K562 (cell line): ENCODE measurements at regions not wholly inside any gene's neighbourhood (a gene's known extent, or its start where the extent isn't known, plus 50 kb on each side); places are given as distances from the start of the nearest gene placed in this dataset.

Experiments
- ATAC-seq: fragments of 200-7000 bp; cut with Tn5 transposase; 3 replicates; pipeline ENCODE4 v1.9.1; 2020; ENCODE audit warnings: moderate library complexity
- BruUV-seq: library from RNA; stranded (reverse); fragments of 400-500 nt; replicated peaks from 2 replicates; lab custom pipeline; 2021; lab: Mats Ljungman, UMichigan
- CTCF ChIA-PET: fragments of 300-600 bp; formaldehyde crosslinking; extraction: SDS; loops from one replicate; lab custom pipeline; 2021; ENCODE audit warnings: low intra/inter-chr PET ratio; lab: Yijun Ruan, JAX
- POLR2A ChIA-PET: fragments of 300-600, 350-650 bp; sonication (Branson Sonifier 250); formaldehyde crosslinking; extraction: SDS; loops from one replicate; lab custom pipeline; 2021; ENCODE audit warnings: antibody characterized with exemption, inconsistent platforms; lab: Yijun Ruan, JAX
- DNase-seq, 4 experiments: peaks; one replicate each; pipeline versions ENCODE4 v3.0.0 to v3.0.0-alpha.2; 2011 to 2018; ENCODE audit warnings: low spot score in 3 of 4, mixed read lengths in 3 of 4; ENCODE audit errors: extremely low read depth in 1 of 4
- FAIRE-seq: peaks from 2 replicates; lab custom pipeline; 2011; peaks lifted over from hg19 to GRCh38; lab: Jason Lieb, UNC
- H2AFZ ChIP-seq: 2 replicates; pipeline ENCODE4 v1.6.0; 2011; ENCODE audit warnings: low read depth, low read length, control low read depth, inconsistent platforms
- H3K27ac ChIP-seq: fragments of 200-600 bp; 3 replicates; pipeline ENCODE4 v1.8.0; 2011; ENCODE audit warnings: low read depth, mild to moderate bottlenecking, control low read depth, inconsistent platforms, low read length, moderate library complexity, mixed read lengths; ENCODE audit errors: extremely low read depth
- H3K27me3 ChIP-seq, 2 experiments: fragments of 300-600 bp in 1 of 2; 2 replicates in 1 of 2; 3 replicates in 1 of 2; pipeline versions ENCODE4 v1.6.0 to v1.8.0; 2011; ENCODE audit warnings: inconsistent platforms in 2 of 2, low read length in 2 of 2, mild to moderate bottlenecking in 1 of 2, mixed read lengths in 1 of 2, moderate library complexity in 1 of 2; ENCODE audit not compliant: control insufficient read depth in 2 of 2, insufficient read depth in 2 of 2
- H3K36me3 ChIP-seq: fragments of 300-600 bp; 3 replicates; pipeline ENCODE4 v1.8.0; 2011; ENCODE audit warnings: mild to moderate bottlenecking, low read length, inconsistent platforms; ENCODE audit not compliant: control insufficient read depth, insufficient read depth
- H3K4me1 ChIP-seq, 2 experiments: fragments of 200-600 bp in 1 of 2; replicated peaks in 1 of 2; 2 replicates in 1 of 2; 3 replicates in 1 of 2; pipeline versions ENCODE4 v1.5.1 to v1.8.0; 2011; ENCODE audit warnings: inconsistent platforms in 2 of 2, low read length in 2 of 2, mild to moderate bottlenecking in 1 of 2, mixed read lengths in 1 of 2, moderate library complexity in 1 of 2; ENCODE audit not compliant: control insufficient read depth in 2 of 2, insufficient read depth in 2 of 2
- H3K4me2 ChIP-seq: 2 replicates; pipeline ENCODE4 v1.6.1; 2011; ENCODE audit warnings: low read length, control low read depth, inconsistent platforms, mixed read lengths; ENCODE audit not compliant: insufficient read depth
- H3K4me3 ChIP-seq: fragments of 200-600 bp; sonication (generic), shearing (Covaris generic); 2 replicates; pipeline ENCODE4 v1.5.1; 2016; ENCODE audit warnings: control low read depth, inconsistent platforms
- H3K79me2 ChIP-seq: fragments of 200-600 bp; 3 replicates; pipeline ENCODE4 v1.8.0; 2011; ENCODE audit warnings: low read length, inconsistent platforms; ENCODE audit not compliant: control insufficient read depth, insufficient read depth
- H3K9ac ChIP-seq, 2 experiments: 2 replicates each; pipeline versions ENCODE4 v1.6.0 to v1.6.1; 2011; ENCODE audit warnings: low read depth in 2 of 2, low read length in 2 of 2, control low read depth in 1 of 2, inconsistent platforms in 1 of 2, mild to moderate bottlenecking in 1 of 2, mixed read lengths in 1 of 2; ENCODE audit not compliant: insufficient read depth in 1 of 2
- H3K9me1 ChIP-seq: one replicate; pipeline ENCODE4 v1.6.0; 2011; ENCODE audit warnings: inconsistent platforms, mild to moderate bottlenecking, low read length, moderate library complexity; ENCODE audit not compliant: control insufficient read depth, insufficient read depth
- H3K9me3 ChIP-seq: replicated peaks from 2 replicates; pipeline ENCODE4 v1.5.1; 2011; ENCODE audit warnings: low read depth, low read length, inconsistent platforms; ENCODE audit not compliant: control insufficient read depth, insufficient read depth
- H4K20me1 ChIP-seq: replicated peaks from 2 replicates; pipeline ENCODE4 v1.6.1; 2011; ENCODE audit warnings: low read length, inconsistent platforms, mixed read lengths; ENCODE audit not compliant: control insufficient read depth, insufficient read depth
- CLOCK ChIP-seq: fragments of 250-450 bp; sonication (Bioruptor Pico); IDR thresholded peaks from 2 replicates; pipeline ENCODE4 v1.4.0; 2020; ENCODE audit warnings: mild to moderate bottlenecking, moderate library complexity, borderline replicate concordance
- ELF1 ChIP-seq: fragments of 200-800 bp; sonication (Bioruptor generic); IDR thresholded peaks from 2 replicates; pipeline ENCODE4 v1.6.1; 2016; ENCODE audit warnings: missing genetic modification characterization, missing compliant biosample characterization
- GATAD2B ChIP-seq: fragments of 450-650 bp; IDR thresholded peaks from 2 replicates; pipeline ENCODE4 v1.6.1; 2017; ENCODE audit warnings: mild to moderate bottlenecking, borderline replicate concordance
- KLF6 ChIP-seq: fragments of 250-450 bp; sonication (Bioruptor Pico); IDR thresholded peaks from 2 replicates; pipeline ENCODE4 v1.4.0; 2020; ENCODE audit warnings: mild to moderate bottlenecking, moderate library complexity, borderline replicate concordance
- NR0B1 ChIP-seq: fragments of 450-650 bp; IDR thresholded peaks from one replicate; pipeline ENCODE4 v1.6.1; 2018; ENCODE audit warnings: mild to moderate bottlenecking, moderate library complexity; ENCODE audit not compliant: partially characterized antibody
- ZBTB12 ChIP-seq: fragments of 250-450 bp; sonication (Bioruptor Pico); IDR thresholded peaks from 2 replicates; pipeline ENCODE4 v1.4.0; 2020
- ZNF76 ChIP-seq: fragments of 250-450 bp; sonication (Bioruptor Pico); IDR thresholded peaks from 2 replicates; pipeline ENCODE4 v1.4.0; 2020; ENCODE audit warnings: mild to moderate bottlenecking, moderate library complexity, borderline replicate concordance
- WGBS: fragments of 100-300 bp; shearing (Covaris generic); methylation state at CpG from one replicate; pipeline ENCODE4 v1.1.6; 2016; ENCODE audit warnings: low coverage, mixed read lengths; ENCODE audit not compliant: insufficient coverage; ENCODE audit errors: missing lambda C conversion rate; 5-methylcytosine and 5-hydroxymethylcytosine counted together
- in situ Hi-C: fragments of 300-500 bp; cut with MboI; formaldehyde crosslinking; loops from 4 replicates; pipeline ENCODE4 v1.15.0; 2018; ENCODE audit warnings: inconsistent platforms, mixed read lengths
- intact Hi-C: fragments of 100-400 bp; cut with micrococcal nuclease; formaldehyde crosslinking; loops from 2 replicates; pipeline ENCODE4 v1.14.2; 2022

DNA sequence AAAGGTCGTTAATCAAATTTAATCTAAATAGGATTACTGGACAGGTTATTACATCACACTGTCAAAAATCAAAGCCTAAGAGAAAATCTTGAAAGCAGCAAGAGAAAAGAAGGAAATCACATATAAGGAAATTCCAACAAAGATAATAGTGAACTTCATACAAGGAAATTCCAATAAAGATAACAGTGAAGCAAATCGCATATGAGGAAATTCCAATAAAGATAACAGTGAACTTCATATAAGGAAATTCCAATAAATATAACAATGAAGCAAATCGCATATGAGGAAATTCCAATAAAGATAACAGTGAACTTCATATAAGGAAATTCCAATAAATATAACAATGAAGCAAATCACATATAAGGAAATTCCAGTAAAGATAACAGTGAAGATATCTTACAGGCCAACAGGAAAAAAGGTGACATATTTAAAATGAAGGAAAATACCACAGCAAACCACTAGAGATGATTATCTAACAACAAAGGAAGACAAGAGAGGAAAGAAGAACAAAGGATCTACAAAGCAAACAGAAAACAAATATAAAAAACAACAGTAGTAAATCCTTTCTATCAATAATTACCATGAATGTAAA, 787.7 kb downstream of the CCDC85A start:
- 7% methylated on average over 3 of the region's 3 CpGs for WGBS
- ATAC-seq = no peak

More for the DNA sequence above, 787.7 kb downstream of the CCDC85A start:
- Histone ChIP-seq H4K20me1 (no peaks in the 10 kb centered on the region), H3K4me3 (no peak overlapping the region), H3K9me1 (no peaks in the 10 kb centered on the region), H3K27ac (no peak overlapping the region), H3K36me3 (no peaks in the 10 kb centered on the region), H3K9me3 (no peaks in the 10 kb centered on the region; the same call in 1 of the 2 replicates), H3K4me2 (no peak overlapping the region), H3K4me1 (no peaks in the 10 kb centered on the region), H2AFZ (no peak overlapping the region), H3K9ac (no peak overlapping the region), H3K79me2 (no peaks in the 10 kb centered on the region), H3K27me3 (no peaks in the 10 kb centered on the region)
- FAIRE-seq (no peak), DNase-seq (no peak)
- in situ Hi-C loops = no loop called here
- BruUV-seq = no TSS peak
- intact Hi-C loops = no loop called here
- no peak for TF ChIP-seq GATAD2B
- no peak for TF ChIP-seq ELF1 (tag)
- TF ChIP-seq CLOCK = no peak
- no peak for TF ChIP-seq NR0B1
- TF ChIP-seq KLF6 (CRISPR knock-in tag) = no peak
- no peak for TF ChIP-seq ZBTB12 (CRISPR knock-in tag)
- TF ChIP-seq ZNF76 = no peak
- POLR2A ChIA-PET = no interaction called here
- CTCF ChIA-PET = no interaction called here
